NT2/D1 (cell line): ENCODE measurements at regions not wholly inside any gene's neighbourhood (a gene's known extent, or its start where the extent isn't known, plus 50 kb on each side); places are given as distances from the start of the nearest gene placed in this dataset.

Source experiments
- DNase-seq: peaks from one replicate; pipeline ENCODE4 v3.0.0-alpha.2; 2011; ENCODE audit warnings: low read depth, low spot score
- H3K27me3 ChIP-seq: 2 replicates; pipeline ENCODE4 v1.6.0; 2011; ENCODE audit warnings: mild to moderate bottlenecking; ENCODE audit not compliant: insufficient read length, insufficient read depth
- H3K36me3 ChIP-seq: 2 replicates; pipeline ENCODE4 v1.6.1; 2011; ENCODE audit warnings: mild to moderate bottlenecking, low read length, mixed read lengths; ENCODE audit not compliant: insufficient read depth, insufficient read length
- H3K4me1 ChIP-seq: 2 replicates; pipeline ENCODE4 v1.5.1; 2011; ENCODE audit not compliant: insufficient read depth, insufficient read length
- H3K4me3 ChIP-seq: 2 replicates; pipeline ENCODE4 v1.5.1; 2011; ENCODE audit warnings: low read depth; ENCODE audit not compliant: insufficient read length
- H3K9ac ChIP-seq: 2 replicates; pipeline ENCODE4 v1.6.0; 2011; ENCODE audit warnings: low read depth; ENCODE audit not compliant: insufficient read length
- H3K9me3 ChIP-seq: 2 replicates; pipeline ENCODE4 v1.5.1; 2011; ENCODE audit warnings: mild to moderate bottlenecking, low read length; ENCODE audit not compliant: insufficient read depth
- SUZ12 ChIP-seq: IDR thresholded peaks from 2 replicates; pipeline ENCODE4 v1.6.1; 2011; ENCODE audit not compliant: insufficient read length, insufficient read depth; ENCODE audit errors: extremely low read depth
- YY1 ChIP-seq: IDR thresholded peaks from 2 replicates; pipeline ENCODE4 v1.6.1; 2011; ENCODE audit not compliant: insufficient read length, insufficient read depth
- ZNF274 ChIP-seq: IDR thresholded peaks from 2 replicates; pipeline ENCODE4 v1.6.1; 2011; ENCODE audit warnings: mild to moderate bottlenecking, low read depth, low read length

GRCh38 chr13:30077240-30077735 is 226.9 kb upstream of the UBL3 start:
- Histone ChIP-seq H3K4me3 (no peak overlapping the region), H3K36me3 (no peaks in the 10 kb centered on the region), H3K4me1 (peaks cover 1% of the 10 kb centered on the region), H3K9me3 (no peaks in the 10 kb centered on the region; the same call in 1 of the 2 replicates), H3K9ac (no peak overlapping the region), H3K27me3 (no peaks in the 10 kb centered on the region)
- TF ChIP-seq SUZ12 = no peak
- TF ChIP-seq ZNF274 = no peak
- no peak for TF ChIP-seq YY1
- no peak for DNase-seq

GRCh38 chr13:30074955-30075614 is 224.7 kb upstream of the UBL3 start:
- DNase-seq = no peak
- H3K27me3 ChIP-seq = no peaks in the 10 kb centered on the region
- H3K4me3 ChIP-seq = no peak overlapping the region
- no peaks in the 10 kb centered on the region for H3K36me3 ChIP-seq
- no peak for TF ChIP-seq YY1
- no peak for TF ChIP-seq SUZ12
- no peak for TF ChIP-seq ZNF274
- no peak overlapping the region for H3K9ac ChIP-seq
- H3K4me1 ChIP-seq = peaks cover 1% of the 10 kb centered on the region
- H3K9me3 ChIP-seq = no peaks in the 10 kb centered on the region

GRCh38 chr13:30074431-30074830 is 224.0 kb upstream of the UBL3 start:
- Histone ChIP-seq H3K9ac (no peak overlapping the region), H3K9me3 (no peaks in the 10 kb centered on the region), H3K27me3 (no peaks in the 10 kb centered on the region), H3K4me3 (no peak overlapping the region), H3K36me3 (no peaks in the 10 kb centered on the region), H3K4me1 (peaks cover 1% of the 10 kb centered on the region)
- no peak for DNase-seq
- TF ChIP-seq SUZ12 (no peak), YY1 (no peak), ZNF274 (no peak)

- Histone ChIP-seq H3K27me3 (no peaks in the 10 kb centered on the region), H3K4me3 (no peak overlapping the region), H3K36me3 (no peaks in the 10 kb centered on the region), H3K9me3 (no peaks in the 10 kb centered on the region), H3K9ac (no peak overlapping the region), H3K4me1 (no peaks in the 10 kb centered on the region)
- TF ChIP-seq YY1 (no peak), SUZ12 (no peak), ZNF274 (no peak)
- no peak for DNase-seq
Measured at GRCh38 chr13:30072818-30073186, 222.4 kb upstream of the UBL3 start.

DNA sequence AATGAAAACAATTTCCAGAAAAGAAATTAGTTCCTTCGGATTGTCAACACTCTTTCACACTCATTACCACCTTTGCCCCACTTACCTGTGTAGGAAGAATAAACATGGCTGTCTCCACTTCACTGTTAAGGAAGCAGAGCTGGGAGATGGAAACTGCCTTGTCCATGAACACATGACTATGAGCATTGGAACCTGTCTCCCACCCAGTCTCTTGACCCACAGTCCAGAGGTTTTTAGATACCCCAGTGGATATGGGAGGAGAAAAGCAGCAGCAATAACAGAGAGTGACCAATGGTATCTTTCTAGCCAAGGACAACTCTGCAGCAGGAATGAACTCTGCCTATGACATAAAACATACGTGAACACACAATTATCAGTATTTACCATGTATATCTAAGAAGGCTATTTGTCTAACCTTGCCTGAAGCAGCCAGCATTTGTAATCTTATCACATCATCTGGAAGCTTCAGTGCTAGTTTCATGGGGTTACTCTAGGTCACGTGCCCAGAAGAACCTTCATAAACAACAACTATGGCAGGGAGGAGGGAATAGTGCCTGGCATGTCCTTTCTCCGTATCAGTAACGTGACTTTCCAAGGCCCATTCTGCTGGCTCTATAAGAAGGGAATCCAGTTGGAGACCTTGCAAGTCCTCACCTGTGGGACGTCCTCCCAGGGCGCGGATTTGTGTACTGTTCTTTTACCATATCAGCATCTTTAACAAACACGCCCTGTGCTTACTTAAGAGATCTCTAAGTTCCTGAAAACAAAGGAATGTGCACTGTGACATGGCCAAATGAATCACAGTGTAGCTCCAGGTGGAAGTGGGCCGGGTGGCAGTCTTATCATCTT is 221.8 kb upstream of the UBL3 start:
- no peaks in the 10 kb centered on the region for H3K9me3 ChIP-seq

DNA sequence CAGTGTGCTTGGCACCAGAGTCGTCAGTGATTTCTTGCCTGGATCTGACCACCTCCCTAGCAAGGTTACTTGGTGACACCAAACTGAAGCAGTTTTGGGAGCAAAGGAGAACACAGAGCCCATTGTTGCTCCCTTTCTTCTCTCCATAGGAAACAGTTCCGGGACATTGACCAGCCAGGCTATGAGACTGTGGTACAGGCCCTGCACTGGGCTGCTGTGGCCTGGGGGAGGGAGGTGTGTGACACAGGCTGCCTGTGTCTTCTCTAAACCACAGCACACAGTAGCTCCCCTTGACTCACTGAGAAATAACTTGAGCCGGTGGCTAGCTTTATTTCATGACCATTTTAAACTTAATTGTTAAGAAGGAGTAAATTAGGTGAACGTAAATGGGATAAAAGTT is 214.8 kb upstream of the UBL3 start:
- no peak for DNase-seq
- Histone ChIP-seq H3K36me3 (no peaks in the 10 kb centered on the region), H3K9ac (no peak overlapping the region), H3K4me3 (no peak overlapping the region), H3K4me1 (no peaks in the 10 kb centered on the region), H3K9me3 (no peaks in the 10 kb centered on the region), H3K27me3 (no peaks in the 10 kb centered on the region)
- TF ChIP-seq YY1 (no peak), SUZ12 (no peak), ZNF274 (no peak)

More for the DNA sequence above, 221.8 kb upstream of the UBL3 start:
- H3K27me3 ChIP-seq = no peaks in the 10 kb centered on the region
- H3K36me3 ChIP-seq = no peaks in the 10 kb centered on the region
- DNase-seq = no peak
- no peak for TF ChIP-seq YY1
- TF ChIP-seq ZNF274 = no peak
- no peak overlapping the region for H3K9ac ChIP-seq
- no peaks in the 10 kb centered on the region for H3K4me1 ChIP-seq
- H3K4me3 ChIP-seq = no peak overlapping the region

- Histone ChIP-seq H3K9me3 (peaks cover 2% of the 10 kb centered on the region; the same call in 1 of the 2 replicates), H3K27me3 (no peaks in the 10 kb centered on the region), H3K36me3 (no peaks in the 10 kb centered on the region), H3K9ac (no peak overlapping the region), H3K4me3 (no peak overlapping the region), H3K4me1 (no peaks in the 10 kb centered on the region)
- DNase-seq = no peak
- TF ChIP-seq ZNF274 (no peak), SUZ12 (no peak), YY1 (no peak)
Measured at GRCh38 chr13:30063892-30064291, 213.5 kb upstream of the UBL3 start.
